Endothelial cell of umbilical vein (primary cell): ENCODE measurements at regions not wholly inside any gene's neighbourhood (a gene's known extent, or its start where the extent isn't known, plus 50 kb on each side); places are given as distances from the start of the nearest gene placed in this dataset.

Source experiments
- BruUV-seq: library from RNA; stranded (reverse); fragments of 400-500 nt; replicated peaks from 2 replicates; lab custom pipeline; 2021; lab: Mats Ljungman, UMichigan
- CTCF ChIA-PET: fragments of 300-600, 350-600 bp; sonication (Branson Sonifier 250); formaldehyde crosslinking; loops from one replicate; lab custom pipeline; 2021; ENCODE audit warnings: antibody characterized with exemption, inconsistent platforms; lab: Charles Lee
- POLR2A ChIA-PET: fragments of 300-600, 350-600 bp; sonication (Branson Sonifier 250); formaldehyde crosslinking; loops from one replicate; lab custom pipeline; 2021; ENCODE audit warnings: antibody characterized with exemption, inconsistent platforms; lab: Charles Lee
- DNase-seq: peaks from one replicate; pipeline ENCODE4 v3.0.0-alpha.2; 2011; ENCODE audit warnings: low read depth, low spot score
- FAIRE-seq: peaks from 2 replicates; lab custom pipeline; 2011; peaks lifted over from hg19 to GRCh38; lab: Jason Lieb, UNC
- H2AFZ ChIP-seq: 2 replicates; pipeline ENCODE4 v1.6.0; 2012; ENCODE audit warnings: low read depth, low read length, control low read depth, inconsistent platforms
- H3K27ac ChIP-seq: 2 replicates; pipeline ENCODE4 v1.5.1; 2011; ENCODE audit warnings: low read depth, mild to moderate bottlenecking, control low read depth, low read length, moderate library complexity; ENCODE audit not compliant: insufficient read depth
- H3K27me3 ChIP-seq, 2 experiments: 2 replicates each; pipeline versions ENCODE4 v1.6.0 to v1.6.1; 2011; ENCODE audit warnings: low read length in 2 of 2, mixed read lengths in 1 of 2; ENCODE audit not compliant: control insufficient read depth in 2 of 2, insufficient read depth in 2 of 2
- H3K36me3 ChIP-seq, 2 experiments: 2 replicates in 1 of 2; 3 replicates in 1 of 2; pipeline ENCODE4 v1.5.1; 2011; ENCODE audit warnings: low read length in 2 of 2, mild to moderate bottlenecking in 1 of 2, moderate library complexity in 1 of 2; ENCODE audit not compliant: control insufficient read depth in 2 of 2, insufficient read depth in 2 of 2; ENCODE audit errors: extremely low read depth in 1 of 2
- H3K4me1 ChIP-seq: 3 replicates; pipeline ENCODE4 v1.5.1; 2011; ENCODE audit warnings: mild to moderate bottlenecking, low read length; ENCODE audit not compliant: control insufficient read depth, insufficient read depth; ENCODE audit errors: extremely low read depth
- H3K4me2 ChIP-seq: 2 replicates; pipeline ENCODE4 v1.6.1; 2011; ENCODE audit warnings: low read length, control low read depth, mixed read lengths; ENCODE audit not compliant: insufficient read depth
- H3K4me3 ChIP-seq, 3 experiments: fragments of 200-600 bp in 1 of 3; sonication (generic), shearing (Covaris generic) in 1 of 3; replicated peaks in 1 of 3; 2 replicates each; pipeline ENCODE4 v1.5.1; 2011 to 2016; ENCODE audit warnings: control low read depth in 3 of 3, low read length in 3 of 3, mild to moderate bottlenecking in 2 of 3, inconsistent platforms in 1 of 3, low read depth in 1 of 3, moderate library complexity in 1 of 3; ENCODE audit not compliant: insufficient read depth in 1 of 3
- H3K79me2 ChIP-seq: 2 replicates; pipeline ENCODE4 v1.6.0; 2012; ENCODE audit warnings: low read length, inconsistent platforms; ENCODE audit not compliant: control insufficient read depth, insufficient read depth
- H3K9ac ChIP-seq: replicated peaks from 2 replicates; pipeline ENCODE3; 2011; ENCODE audit warnings: low read length, control low read depth; ENCODE audit not compliant: insufficient read depth; ENCODE audit errors: extremely low read depth
- H3K9me1 ChIP-seq: replicated peaks from 3 replicates; pipeline ENCODE4 v1.6.0; 2011; ENCODE audit warnings: mild to moderate bottlenecking, low read length; ENCODE audit not compliant: control insufficient read depth, insufficient read depth; ENCODE audit errors: extremely low read depth
- H3K9me3 ChIP-seq: replicated peaks from 2 replicates; pipeline ENCODE4 v1.5.1; 2012; ENCODE audit warnings: low read length, inconsistent platforms; ENCODE audit not compliant: control insufficient read depth, insufficient read depth
- H4K20me1 ChIP-seq: replicated peaks from 2 replicates; pipeline ENCODE3; 2011; ENCODE audit warnings: mild to moderate bottlenecking, low read length; ENCODE audit not compliant: control insufficient read depth, insufficient read depth; ENCODE audit errors: extremely low read depth
- EZH2 ChIP-seq: IDR thresholded peaks from 2 replicates; pipeline ENCODE4 v1.6.1; 2012; ENCODE audit warnings: borderline replicate concordance, low read depth, mild to moderate bottlenecking, moderate library complexity, low read length, inconsistent platforms; ENCODE audit not compliant: severe bottlenecking
- FOS ChIP-seq: IDR thresholded peaks from 2 replicates; pipeline ENCODE4 v1.6.1; 2011; ENCODE audit warnings: mild to moderate bottlenecking, low read length, moderate library complexity, borderline replicate concordance; ENCODE audit not compliant: insufficient read depth
- GATA2 ChIP-seq: IDR thresholded peaks from 2 replicates; pipeline ENCODE4 v1.7.0; 2011; ENCODE audit warnings: low read depth, mild to moderate bottlenecking, moderate library complexity, mixed read lengths, low read length; ENCODE audit not compliant: insufficient read length, insufficient read depth
- JUN ChIP-seq: IDR thresholded peaks from 2 replicates; pipeline ENCODE4 v1.6.1; 2011; ENCODE audit warnings: borderline replicate concordance, low read depth; ENCODE audit not compliant: insufficient read length, insufficient read depth
- MYC ChIP-seq: IDR thresholded peaks from one replicate; pipeline ENCODE4 v1.6.1; 2011; ENCODE audit warnings: mild to moderate bottlenecking, low read depth, low read length
- POLR2A ChIP-seq: IDR thresholded peaks from 2 replicates; pipeline ENCODE4 v1.6.1; 2012; ENCODE audit warnings: low read depth, mild to moderate bottlenecking, control low read depth, low read length
- POLR2AphosphoS5 ChIP-seq: IDR thresholded peaks from 2 replicates; pipeline ENCODE4 v1.6.1; 2012; ENCODE audit warnings: low read depth, mild to moderate bottlenecking, control low read depth, low read length, moderate library complexity; ENCODE audit not compliant: insufficient read depth
- dilution Hi-C: fragments of 300-500 bp; cut with MboI; formaldehyde crosslinking; loops from one replicate; pipeline ENCODE4 v1.15.0; 2019; ENCODE audit warnings: low sequenced_read_pairs; ENCODE audit not compliant: extremely low pct_ligation_motif_present
- intact Hi-C: fragments of 100-400 bp; cut with micrococcal nuclease; formaldehyde crosslinking; loops from one replicate; pipeline ENCODE4 v1.10.0; 2022
- TF ChIP-seq, protein P1 (sequence below), 2 donors: IDR thresholded peaks; 1 replicate in 1 of 2; 2 replicates in 1 of 2; pipeline ENCODE4 v1.5.1; 2011; ENCODE audit warnings: low read length in 2 of 2, mild to moderate bottlenecking in 2 of 2, moderate library complexity in 2 of 2, control low read depth in 1 of 2, inconsistent platforms in 1 of 2, low read depth in 1 of 2; ENCODE audit not compliant: insufficient read depth in 1 of 2; ENCODE audit errors: extremely low read depth in 1 of 2
- TF ChIP-seq, protein P2 (sequence below): IDR thresholded peaks from 2 replicates; pipeline ENCODE4 v1.6.1; 2011; ENCODE audit not compliant: insufficient read depth, insufficient read length

DNA sequence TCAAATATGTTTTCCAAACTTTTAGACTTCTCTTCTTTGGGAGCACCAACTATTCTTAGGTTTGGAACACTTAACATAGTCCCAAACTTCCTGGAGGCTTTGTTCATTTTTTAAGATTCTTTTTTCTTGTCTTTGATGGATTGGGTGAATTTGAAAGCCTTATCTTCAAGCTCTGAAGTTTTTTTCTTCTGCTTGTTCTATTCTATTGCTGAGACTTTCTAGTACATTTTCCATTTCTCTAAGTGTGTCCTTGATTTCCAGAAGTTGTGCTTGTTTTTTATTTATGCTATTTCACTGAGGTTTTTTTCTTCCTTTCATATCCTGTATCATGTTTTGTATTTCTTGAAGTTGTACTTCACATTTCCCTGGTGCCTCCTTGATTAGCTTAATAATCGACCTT lies 97.5 kb downstream of the PLSCR2 start:
- H3K27ac ChIP-seq = no peak overlapping the region
- H2AFZ ChIP-seq = no peak overlapping the region
- DNase-seq = no peak
- H3K4me2 ChIP-seq = no peak overlapping the region
- no peaks in the 10 kb centered on the region for H3K9me3 ChIP-seq
- H3K36me3 ChIP-seq = no peaks in the 10 kb centered on the region
- H3K27me3 ChIP-seq = no peaks in the 10 kb centered on the region
- H4K20me1 ChIP-seq = no peaks in the 10 kb centered on the region
- no peaks in the 10 kb centered on the region for H3K9me1 ChIP-seq
- no peak overlapping the region for H3K9ac ChIP-seq
- no TSS peak for BruUV-seq
- FAIRE-seq = no peak
- no peaks in the 10 kb centered on the region for H3K4me1 ChIP-seq
- no peak overlapping the region for H3K4me3 ChIP-seq
- TF ChIP-seq, protein P1, sequence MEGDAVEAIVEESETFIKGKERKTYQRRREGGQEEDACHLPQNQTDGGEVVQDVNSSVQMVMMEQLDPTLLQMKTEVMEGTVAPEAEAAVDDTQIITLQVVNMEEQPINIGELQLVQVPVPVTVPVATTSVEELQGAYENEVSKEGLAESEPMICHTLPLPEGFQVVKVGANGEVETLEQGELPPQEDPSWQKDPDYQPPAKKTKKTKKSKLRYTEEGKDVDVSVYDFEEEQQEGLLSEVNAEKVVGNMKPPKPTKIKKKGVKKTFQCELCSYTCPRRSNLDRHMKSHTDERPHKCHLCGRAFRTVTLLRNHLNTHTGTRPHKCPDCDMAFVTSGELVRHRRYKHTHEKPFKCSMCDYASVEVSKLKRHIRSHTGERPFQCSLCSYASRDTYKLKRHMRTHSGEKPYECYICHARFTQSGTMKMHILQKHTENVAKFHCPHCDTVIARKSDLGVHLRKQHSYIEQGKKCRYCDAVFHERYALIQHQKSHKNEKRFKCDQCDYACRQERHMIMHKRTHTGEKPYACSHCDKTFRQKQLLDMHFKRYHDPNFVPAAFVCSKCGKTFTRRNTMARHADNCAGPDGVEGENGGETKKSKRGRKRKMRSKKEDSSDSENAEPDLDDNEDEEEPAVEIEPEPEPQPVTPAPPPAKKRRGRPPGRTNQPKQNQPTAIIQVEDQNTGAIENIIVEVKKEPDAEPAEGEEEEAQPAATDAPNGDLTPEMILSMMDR (IDR thresholded peaks at IDR 0.05; ENCODE audit: extremely low read depth in 1 of 2, insufficient read depth in 1 of 2, low read depth in 1 of 2, low read length in 2 of 2) = no peak
- TF ChIP-seq MYC = no peak
- TF ChIP-seq EZH2 = no peak
- no peak for TF ChIP-seq POLR2AphosphoS5
- TF ChIP-seq, protein P2, sequence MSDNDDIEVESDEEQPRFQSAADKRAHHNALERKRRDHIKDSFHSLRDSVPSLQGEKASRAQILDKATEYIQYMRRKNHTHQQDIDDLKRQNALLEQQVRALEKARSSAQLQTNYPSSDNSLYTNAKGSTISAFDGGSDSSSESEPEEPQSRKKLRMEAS = no peak
- no peak for TF ChIP-seq JUN
- no peak for TF ChIP-seq GATA2
- no peak for TF ChIP-seq POLR2A
- TF ChIP-seq FOS = no peak
- ChIA-PET POLR2A (no interaction called here), CTCF (interaction anchor here (0.7 kb wide), 1 partner anchor 564 kb away, joined by 3 read pairs; no protein-coding TSS in a partner anchor)
- dilution Hi-C loops = no loop called here
- intact Hi-C loops = no loop called here
- no peaks in the 10 kb centered on the region for H3K79me2 ChIP-seq
